GM18505 (cell line): ENCODE measurements at regions not wholly inside any gene's neighbourhood (a gene's known extent, or its start where the extent isn't known, plus 50 kb on each side); places are given as distances from the start of the nearest gene placed in this dataset.
A peak's percentile ranks its signal among the peaks of the same experiment; 100 is the strongest.

ENCODE experiments used
- ATAC-seq: cut with Tn5 transposase; IDR thresholded peaks from one replicate; pipeline ENCODE4 v1.9.1; 2021; ENCODE audit not compliant: unreplicated experiment
- POLR2A ChIP-seq: IDR thresholded peaks from 4 replicates; pipeline ENCODE4 v1.6.1; 2011; ENCODE audit warnings: borderline replicate concordance; ENCODE audit not compliant: insufficient read depth, insufficient read length; ENCODE audit errors: extremely low read depth

- TF ChIP-seq POLR2A = no peak
- ATAC-seq = no peak
Observed at GRCh38 chr2:133947057-133947456, 306.8 kb upstream of the MGAT5 start.

GRCh38 chr2:133948610-133949290 lies 305.1 kb upstream of the MGAT5 start:
- no peak for TF ChIP-seq POLR2A
- ATAC-seq = no peak

- ATAC-seq = no peak
- TF ChIP-seq POLR2A = no peak
Observed at GRCh38 chr2:133949595-133949994, 304.3 kb upstream of the MGAT5 start.

GRCh38 chr2:133951209-133951608 lies 302.7 kb upstream of the MGAT5 start:
- no peak for TF ChIP-seq POLR2A
- no peak for ATAC-seq

GRCh38 chr2:133952420-133952819 lies 301.5 kb upstream of the MGAT5 start:
- no peak for TF ChIP-seq POLR2A
- ATAC-seq = peak; percentile 48

- ATAC-seq = peak; percentile 19
- no peak for TF ChIP-seq POLR2A
Observed at GRCh38 chr2:133952896-133953295, 301.0 kb upstream of the MGAT5 start.

- no peak for TF ChIP-seq POLR2A
- ATAC-seq = peak; percentile 66
Observed at GRCh38 chr2:133953524-133953923, 300.3 kb upstream of the MGAT5 start.

- no peak for ATAC-seq
- TF ChIP-seq POLR2A = no peak
Observed at GRCh38 chr2:133954636-133955035, 299.2 kb upstream of the MGAT5 start.

- no peak for ATAC-seq
- no peak for TF ChIP-seq POLR2A
Observed at GRCh38 chr2:133955169-133955568, 298.7 kb upstream of the MGAT5 start.

- no peak for ATAC-seq
- no peak for TF ChIP-seq POLR2A
Observed at GRCh38 chr2:133956434-133956935, 297.4 kb upstream of the MGAT5 start.

- no peak for ATAC-seq
- TF ChIP-seq POLR2A = no peak
Observed at GRCh38 chr2:133957724-133958480, 296.0 kb upstream of the MGAT5 start.

- TF ChIP-seq POLR2A = no peak
- no peak for ATAC-seq
Observed at GRCh38 chr2:133959066-133959465, 294.8 kb upstream of the MGAT5 start.

- no peak for ATAC-seq
- no peak for TF ChIP-seq POLR2A
Observed at GRCh38 chr2:133966720-133967304, 287.1 kb upstream of the MGAT5 start.

GRCh38 chr2:133967326-133967725 lies 286.5 kb upstream of the MGAT5 start:
- no peak for ATAC-seq

More at GRCh38 chr2:133967326-133967725, 286.5 kb upstream of the MGAT5 start:
- TF ChIP-seq POLR2A = no peak
